ENCODE measurements at regions not wholly inside any gene's neighbourhood (a gene's known extent, or its start where the extent isn't known, plus 50 kb on each side); places are given as distances from the start of the nearest gene placed in this dataset.
A peak's percentile ranks its signal among the peaks of the same experiment; 100 is the strongest.

GRCh38 chr17:36728030-36728991 is 126.9 kb downstream of the MRM1 start (continued):
- TF ChIP-seq ZNF462 (CRISPR knock-in tag; IDR thresholded peaks at IDR 0.05), result no peak
- no peak for TF ChIP-seq JUNB (IDR thresholded peaks at IDR 0.05; ENCODE audit: unreplicated experiment)
- no peak for TF ChIP-seq STAT1 (IDR thresholded peaks at IDR 0.05; ENCODE audit: unreplicated experiment)

GRCh38 chr17:36730095-36730808 is 128.9 kb downstream of the MRM1 start:
- no peak overlapping the region; the same call in 1 of the 2 replicates for H2AFZ ChIP-seq
- no peaks in the 10 kb centered on the region; the same call in 2 of the 3 replicates for H3K9me3 Mint-ChIP-seq
- no peaks in the 10 kb centered on the region for H4K20me1 ChIP-seq (replicated peaks; ENCODE audit: insufficient read depth)
- H3K4me1 ChIP-seq (ENCODE audit: insufficient read depth), result peaks cover 52% of the 10 kb centered on the region
- H3K27ac Mint-ChIP-seq, result no peak overlapping the region
- H3K4me1 Mint-ChIP-seq, result peaks cover 56% of the 10 kb centered on the region
- no peak overlapping the region for H3K4me3 ChIP-seq
- no peaks in the 10 kb centered on the region for H3K9me2 ChIP-seq (ENCODE audit: insufficient read depth)
- TF ChIP-seq CREB1 (CRISPR knock-in tag; IDR thresholded peaks at IDR 0.05; ENCODE audit: low read depth) (no peak), EZH2 (IDR thresholded peaks at IDR 0.05; ENCODE audit: low read depth, unreplicated experiment) (no peak), STAT1 (IDR thresholded peaks at IDR 0.05; ENCODE audit: unreplicated experiment) (no peak), ZNF331 (CRISPR knock-in tag; IDR thresholded peaks at IDR 0.05; ENCODE audit: low read depth) (no peak), CTCF (conservative IDR thresholded peaks at IDR 0.05; ENCODE audit: low read depth in 2 of 2) (no peak), JUNB (IDR thresholded peaks at IDR 0.05; ENCODE audit: unreplicated experiment) (no peak), POLR2AphosphoS5 (IDR thresholded peaks at IDR 0.05; ENCODE audit: low read depth) (no peak), ETS1 (IDR thresholded peaks at IDR 0.05) (no peak)
- no peak overlapping the region for H3K4me3 Mint-ChIP-seq
- H3K36me3 Mint-ChIP-seq (ENCODE audit: low read depth), result no peaks in the 10 kb centered on the region
- H3K27ac ChIP-seq (ENCODE audit: low read depth), result no peak overlapping the region
- no peak for DNase-seq (ENCODE audit: low spot score)
- H3K79me2 ChIP-seq (replicated peaks; ENCODE audit: insufficient read depth), result no peaks in the 10 kb centered on the region
- ATAC-seq, result no peak
- peaks cover 24% of the 10 kb centered on the region for H3K27me3 Mint-ChIP-seq (ENCODE audit: insufficient read depth, low read depth, poor library complexity)
- H3F3A ChIP-seq (replicated peaks; ENCODE audit: low read depth), result no peaks in the 10 kb centered on the region
- H3K27me3 ChIP-seq (ENCODE audit: insufficient read depth), result no peaks in the 10 kb centered on the region
- no peaks in the 10 kb centered on the region for H3K36me3 ChIP-seq (ENCODE audit: insufficient read depth)
- peak overlapping the region; percentile 65; the same call in 1 of the 2 replicates for H3K4me2 ChIP-seq

Data from GM23338 (cell line).